ENCODE measurements at regions not wholly inside any gene's neighbourhood (a gene's known extent, or its start where the extent isn't known, plus 50 kb on each side); places are given as distances from the start of the nearest gene placed in this dataset.

- in situ Hi-C loops (cut with HindIII; ENCODE audit: low sequenced_read_pairs) = no loop called here
- TF ChIP-seq CTCF (IDR thresholded peaks at IDR 0.05; ENCODE audit: low read depth, low read length) = no peak
- no peak for DNase-seq (ENCODE audit: low read depth, low spot score)
- H3K4me3 ChIP-seq (ENCODE audit: low read depth, low read length) = no peak overlapping the region
These were observed 1234.7 kb downstream of the ROBO2 start for GRCh38 chr3:78274475-78275065.

- in situ Hi-C loops (cut with HindIII; ENCODE audit: low sequenced_read_pairs) = no loop called here
- DNase-seq (ENCODE audit: low read depth, low spot score) = no peak
- TF ChIP-seq CTCF (IDR thresholded peaks at IDR 0.05; ENCODE audit: low read depth, low read length) = no peak
- H3K4me3 ChIP-seq (ENCODE audit: low read depth, low read length) = no peak overlapping the region
These were observed 1235.5 kb downstream of the ROBO2 start for GRCh38 chr3:78275420-78275852.

- DNase-seq (ENCODE audit: low read depth, low spot score) = no peak
- no peak for TF ChIP-seq CTCF (IDR thresholded peaks at IDR 0.05; ENCODE audit: low read depth, low read length)
- in situ Hi-C loops (cut with HindIII; ENCODE audit: low sequenced_read_pairs) = no loop called here
- no peak overlapping the region for H3K4me3 ChIP-seq (ENCODE audit: low read depth, low read length)
These were observed 1237.3 kb downstream of the ROBO2 start for GRCh38 chr3:78277220-78277619.

- no peak overlapping the region for H3K4me3 ChIP-seq (ENCODE audit: low read depth, low read length)
- in situ Hi-C loops (cut with HindIII; ENCODE audit: low sequenced_read_pairs) = no loop called here
- no peak for TF ChIP-seq CTCF (IDR thresholded peaks at IDR 0.05; ENCODE audit: low read depth, low read length)
- DNase-seq (ENCODE audit: low read depth, low spot score) = no peak
These were observed 1237.9 kb downstream of the ROBO2 start for GRCh38 chr3:78277801-78278200.

- no peak overlapping the region for H3K4me3 ChIP-seq (ENCODE audit: low read depth, low read length)
- DNase-seq (ENCODE audit: low read depth, low spot score) = no peak
- no peak for TF ChIP-seq CTCF (IDR thresholded peaks at IDR 0.05; ENCODE audit: low read depth, low read length)
- in situ Hi-C loops (cut with HindIII; ENCODE audit: low sequenced_read_pairs) = no loop called here
These were observed 1239.2 kb downstream of the ROBO2 start for GRCh38 chr3:78279091-78279490.

- TF ChIP-seq CTCF (IDR thresholded peaks at IDR 0.05; ENCODE audit: low read depth, low read length) = no peak
- no peak overlapping the region for H3K4me3 ChIP-seq (ENCODE audit: low read depth, low read length)
- in situ Hi-C loops (cut with HindIII; ENCODE audit: low sequenced_read_pairs) = no loop called here
- no peak for DNase-seq (ENCODE audit: low read depth, low spot score)
These were observed 1241.5 kb downstream of the ROBO2 start for GRCh38 chr3:78281381-78281780.

- DNase-seq (ENCODE audit: low read depth, low spot score) = no peak
- in situ Hi-C loops (cut with HindIII; ENCODE audit: low sequenced_read_pairs) = no loop called here
- H3K4me3 ChIP-seq (ENCODE audit: low read depth, low read length) = no peak overlapping the region
- no peak for TF ChIP-seq CTCF (IDR thresholded peaks at IDR 0.05; ENCODE audit: low read depth, low read length)
These were observed 1244.1 kb downstream of the ROBO2 start for GRCh38 chr3:78283994-78284393.
